ENCODE measurements at regions not wholly inside any gene's neighbourhood (a gene's known extent, or its start where the extent isn't known, plus 50 kb on each side); places are given as distances from the start of the nearest gene placed in this dataset.

- TF ChIP-seq EP300 (IDR thresholded peaks at IDR 0.05; ENCODE audit: borderline replicate concordance) (no peak), TAF1 (IDR thresholded peaks at IDR 0.05; ENCODE audit: low read depth) (no peak), TEAD4 (IDR thresholded peaks at IDR 0.05) (no peak), CREB1 (IDR thresholded peaks at IDR 0.05; ENCODE audit: low read depth) (no peak), YY1 (IDR thresholded peaks at IDR 0.05; ENCODE audit: low read depth) (no peak), MAX (IDR thresholded peaks at IDR 0.05) (no peak), CEBPB (IDR thresholded peaks at IDR 0.05) (no peak), NFIC (IDR thresholded peaks at IDR 0.05) (no peak), RAD21 (IDR thresholded peaks at IDR 0.05; ENCODE audit: low read depth) (no peak)
- TF ChIP-seq, protein P1, sequence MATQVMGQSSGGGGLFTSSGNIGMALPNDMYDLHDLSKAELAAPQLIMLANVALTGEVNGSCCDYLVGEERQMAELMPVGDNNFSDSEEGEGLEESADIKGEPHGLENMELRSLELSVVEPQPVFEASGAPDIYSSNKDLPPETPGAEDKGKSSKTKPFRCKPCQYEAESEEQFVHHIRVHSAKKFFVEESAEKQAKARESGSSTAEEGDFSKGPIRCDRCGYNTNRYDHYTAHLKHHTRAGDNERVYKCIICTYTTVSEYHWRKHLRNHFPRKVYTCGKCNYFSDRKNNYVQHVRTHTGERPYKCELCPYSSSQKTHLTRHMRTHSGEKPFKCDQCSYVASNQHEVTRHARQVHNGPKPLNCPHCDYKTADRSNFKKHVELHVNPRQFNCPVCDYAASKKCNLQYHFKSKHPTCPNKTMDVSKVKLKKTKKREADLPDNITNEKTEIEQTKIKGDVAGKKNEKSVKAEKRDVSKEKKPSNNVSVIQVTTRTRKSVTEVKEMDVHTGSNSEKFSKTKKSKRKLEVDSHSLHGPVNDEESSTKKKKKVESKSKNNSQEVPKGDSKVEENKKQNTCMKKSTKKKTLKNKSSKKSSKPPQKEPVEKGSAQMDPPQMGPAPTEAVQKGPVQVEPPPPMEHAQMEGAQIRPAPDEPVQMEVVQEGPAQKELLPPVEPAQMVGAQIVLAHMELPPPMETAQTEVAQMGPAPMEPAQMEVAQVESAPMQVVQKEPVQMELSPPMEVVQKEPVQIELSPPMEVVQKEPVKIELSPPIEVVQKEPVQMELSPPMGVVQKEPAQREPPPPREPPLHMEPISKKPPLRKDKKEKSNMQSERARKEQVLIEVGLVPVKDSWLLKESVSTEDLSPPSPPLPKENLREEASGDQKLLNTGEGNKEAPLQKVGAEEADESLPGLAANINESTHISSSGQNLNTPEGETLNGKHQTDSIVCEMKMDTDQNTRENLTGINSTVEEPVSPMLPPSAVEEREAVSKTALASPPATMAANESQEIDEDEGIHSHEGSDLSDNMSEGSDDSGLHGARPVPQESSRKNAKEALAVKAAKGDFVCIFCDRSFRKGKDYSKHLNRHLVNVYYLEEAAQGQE (IDR thresholded peaks at IDR 0.05; ENCODE audit: low read depth): no peak
Measured at GRCh38 chrX:69362856-69363255, 141.3 kb upstream of the NALF2 start.

Data from Ishikawa (cell line).